ENCODE measurements at regions not wholly inside any gene's neighbourhood (a gene's known extent, or its start where the extent isn't known, plus 50 kb on each side); places are given as distances from the start of the nearest gene placed in this dataset.

- no peaks in the 10 kb centered on the region for H3K4me1 Mint-ChIP-seq
- DNase-seq: no peak
- H3K9me3 Mint-ChIP-seq: no peaks in the 10 kb centered on the region
- no peaks in the 10 kb centered on the region for H3K36me3 Mint-ChIP-seq
- no peak overlapping the region for H3K4me3 Mint-ChIP-seq
- H3K27ac Mint-ChIP-seq: no peak overlapping the region
- H3K27me3 Mint-ChIP-seq: peaks cover 34% of the 10 kb centered on the region
- CTCF ChIA-PET: interaction anchor here (1.3 to 2.4 kb wide), 3 partner anchors 10 to 26 kb away, joined by 3 to 15 read pairs (median 4); no protein-coding TSS in a partner anchor
Observed at GRCh38 chr13:23947893-23948292, 50.6 kb upstream of the C1QTNF9B start.

GRCh38 chr13:23949200-23949599 is 51.9 kb upstream of the C1QTNF9B start:
- Mint-ChIP-seq H3K27me3 (peaks cover 34% of the 10 kb centered on the region), H3K4me3 (no peak overlapping the region), H3K9me3 (no peaks in the 10 kb centered on the region), H3K36me3 (no peaks in the 10 kb centered on the region), H3K4me1 (no peaks in the 10 kb centered on the region), H3K27ac (no peak overlapping the region)
- no peak for DNase-seq
- CTCF ChIA-PET: interaction anchor here (1.7 to 2.4 kb wide), 2 partner anchors 9 to 12 kb away, joined by 4 to 15 read pairs; no protein-coding TSS in a partner anchor

GRCh38 chr13:23949736-23950135 is 52.4 kb upstream of the C1QTNF9B start:
- CTCF ChIA-PET: interaction anchor here (1.7 to 2.4 kb wide), 2 partner anchors 9 to 11 kb away, joined by 4 to 15 read pairs; no protein-coding TSS in a partner anchor
- Mint-ChIP-seq H3K36me3 (no peaks in the 10 kb centered on the region), H3K4me3 (no peak overlapping the region), H3K27ac (no peak overlapping the region), H3K4me1 (no peaks in the 10 kb centered on the region), H3K9me3 (no peaks in the 10 kb centered on the region), H3K27me3 (peaks cover 38% of the 10 kb centered on the region)
- no peak for DNase-seq

GRCh38 chr13:23950736-23951510 is 53.6 kb upstream of the C1QTNF9B start:
- Mint-ChIP-seq H3K27me3 (peaks cover 44% of the 10 kb centered on the region), H3K4me3 (no peak overlapping the region), H3K27ac (no peak overlapping the region), H3K36me3 (no peaks in the 10 kb centered on the region), H3K9me3 (no peaks in the 10 kb centered on the region), H3K4me1 (peaks cover 10% of the 10 kb centered on the region)
- CTCF ChIA-PET: interaction anchor here (2.9 kb wide), 1 partner anchor 10 kb away, joined by 19 read pairs; no protein-coding TSS in a partner anchor
- DNase-seq: no peak

- CTCF ChIA-PET: interaction anchor here (2.9 kb wide), 1 partner anchor 8 kb away, joined by 19 read pairs; no protein-coding TSS in a partner anchor
Observed at GRCh38 chr13:23952796-23953195, 55.5 kb upstream of the C1QTNF9B start.

GRCh38 chr13:23953860-23954512 is 56.7 kb upstream of the C1QTNF9B start:
- H3K27ac Mint-ChIP-seq: no peak overlapping the region
- CTCF ChIA-PET: no interaction called here
- H3K4me1 Mint-ChIP-seq: peaks cover 13% of the 10 kb centered on the region
- no peak for DNase-seq
- peaks cover 23% of the 10 kb centered on the region for H3K27me3 Mint-ChIP-seq
- no peaks in the 10 kb centered on the region for H3K36me3 Mint-ChIP-seq
- no peak overlapping the region for H3K4me3 Mint-ChIP-seq
- H3K9me3 Mint-ChIP-seq: no peaks in the 10 kb centered on the region

More at GRCh38 chr13:23952796-23953195, 55.5 kb upstream of the C1QTNF9B start:
- Mint-ChIP-seq H3K9me3 (no peaks in the 10 kb centered on the region), H3K36me3 (no peaks in the 10 kb centered on the region), H3K4me3 (no peak overlapping the region), H3K4me1 (peaks cover 13% of the 10 kb centered on the region), H3K27me3 (peaks cover 33% of the 10 kb centered on the region), H3K27ac (no peak overlapping the region)
- DNase-seq: no peak

- no peak for DNase-seq
- no peaks in the 10 kb centered on the region for H3K36me3 Mint-ChIP-seq
- no peak overlapping the region for H3K4me3 Mint-ChIP-seq
- no peaks in the 10 kb centered on the region for H3K9me3 Mint-ChIP-seq
- peaks cover 23% of the 10 kb centered on the region for H3K27me3 Mint-ChIP-seq
- CTCF ChIA-PET: no interaction called here
- no peak overlapping the region for H3K27ac Mint-ChIP-seq
- H3K4me1 Mint-ChIP-seq: peaks cover 13% of the 10 kb centered on the region
Observed at GRCh38 chr13:23955064-23955463, 57.8 kb upstream of the C1QTNF9B start.

- Mint-ChIP-seq H3K4me3 (no peak overlapping the region), H3K9me3 (no peaks in the 10 kb centered on the region)
- CTCF ChIA-PET: interaction anchor here (5.2 kb wide), 1 partner anchor 33 kb away, joined by 41 read pairs; no protein-coding TSS in a partner anchor
Observed at GRCh38 chr13:23956106-23956505, 58.8 kb upstream of the C1QTNF9B start.

GRCh38 chr13:23957981-23958380 is 60.7 kb upstream of the C1QTNF9B start:
- no peak overlapping the region for H3K27ac Mint-ChIP-seq
- no peaks in the 10 kb centered on the region for H3K9me3 Mint-ChIP-seq
- no peak for DNase-seq
- peaks cover 18% of the 10 kb centered on the region for H3K4me1 Mint-ChIP-seq
- peaks cover 23% of the 10 kb centered on the region for H3K27me3 Mint-ChIP-seq
- H3K4me3 Mint-ChIP-seq: no peak overlapping the region
- no peaks in the 10 kb centered on the region for H3K36me3 Mint-ChIP-seq
- CTCF ChIA-PET: interaction anchor here (0.6 to 5.2 kb wide), 7 partner anchors 9 to 271 kb away, joined by 3 to 41 read pairs (median 4); no protein-coding TSS in a partner anchor

More at GRCh38 chr13:23956106-23956505, 58.8 kb upstream of the C1QTNF9B start:
- Mint-ChIP-seq H3K27me3 (peaks cover 23% of the 10 kb centered on the region), H3K27ac (no peak overlapping the region), H3K4me1 (peaks cover 18% of the 10 kb centered on the region), H3K36me3 (no peaks in the 10 kb centered on the region)
- no peak for DNase-seq

GRCh38 chr13:23959231-23959862 is 62.0 kb upstream of the C1QTNF9B start:
- Mint-ChIP-seq H3K27me3 (peaks cover 21% of the 10 kb centered on the region), H3K27ac (no peak overlapping the region), H3K36me3 (no peaks in the 10 kb centered on the region), H3K9me3 (no peaks in the 10 kb centered on the region), H3K4me1 (peaks cover 31% of the 10 kb centered on the region), H3K4me3 (no peak overlapping the region)
- DNase-seq: no peak
- CTCF ChIA-PET: interaction anchor here (1.2 to 5.2 kb wide), 10 partner anchors 8 to 269 kb away, joined by 3 to 41 read pairs (median 4); no protein-coding TSS in a partner anchor

GRCh38 chr13:23960566-23961156 is 63.4 kb upstream of the C1QTNF9B start:
- no peak for DNase-seq
- H3K9me3 Mint-ChIP-seq: no peaks in the 10 kb centered on the region
- no peak overlapping the region for H3K4me3 Mint-ChIP-seq
- peaks cover 33% of the 10 kb centered on the region for H3K4me1 Mint-ChIP-seq
- H3K36me3 Mint-ChIP-seq: no peaks in the 10 kb centered on the region
- no peak overlapping the region for H3K27ac Mint-ChIP-seq
- peaks cover 11% of the 10 kb centered on the region for H3K27me3 Mint-ChIP-seq
- CTCF ChIA-PET: interaction anchor here (0.6 to 5.2 kb wide), 15 partner anchors 9 to 265 kb away, joined by 3 to 41 read pairs (median 4); partner anchors contain the start of gene MIPEP

GRCh38 chr13:23963184-23963931 is 66.1 kb upstream of the C1QTNF9B start:
- no peak for DNase-seq
- no peaks in the 10 kb centered on the region for H3K9me3 Mint-ChIP-seq
- peaks cover 51% of the 10 kb centered on the region for H3K4me1 Mint-ChIP-seq
- CTCF ChIA-PET: interaction anchor here (0.6 to 4.6 kb wide), 3 partner anchors 12 to 580 kb away, joined by 3 to 19 read pairs (median 3); no protein-coding TSS in a partner anchor
- H3K27me3 Mint-ChIP-seq: no peaks in the 10 kb centered on the region
- H3K36me3 Mint-ChIP-seq: no peaks in the 10 kb centered on the region
- no peak overlapping the region for H3K4me3 Mint-ChIP-seq
- peak overlapping the region; percentile 80 for H3K27ac Mint-ChIP-seq

- H3K9me3 Mint-ChIP-seq: no peaks in the 10 kb centered on the region
- H3K27ac Mint-ChIP-seq: peak overlapping the region; percentile 80
Observed at GRCh38 chr13:23963947-23964346, 66.6 kb upstream of the C1QTNF9B start.

More at GRCh38 chr13:23963947-23964346, 66.6 kb upstream of the C1QTNF9B start:
- CTCF ChIA-PET: interaction anchor here (0.7 to 1.0 kb wide), 2 partner anchors 56 to 82 kb away, joined by 3 read pairs; no protein-coding TSS in a partner anchor
- H3K36me3 Mint-ChIP-seq: no peaks in the 10 kb centered on the region
- H3K4me3 Mint-ChIP-seq: no peak overlapping the region
- H3K27me3 Mint-ChIP-seq: no peaks in the 10 kb centered on the region
- no peak for DNase-seq
- H3K4me1 Mint-ChIP-seq: peaks cover 57% of the 10 kb centered on the region

All from activated naive CD4-positive, alpha-beta T cell treated with anti-CD3 and anti-CD28 coated beads, Interleukin-2, amount 10 ng/mL, durations not matched to agents 7 days and 5 days (primary cell).